ENCODE measurements at regions not wholly inside any gene's neighbourhood (a gene's known extent, or its start where the extent isn't known, plus 50 kb on each side); places are given as distances from the start of the nearest gene placed in this dataset.

DNA sequence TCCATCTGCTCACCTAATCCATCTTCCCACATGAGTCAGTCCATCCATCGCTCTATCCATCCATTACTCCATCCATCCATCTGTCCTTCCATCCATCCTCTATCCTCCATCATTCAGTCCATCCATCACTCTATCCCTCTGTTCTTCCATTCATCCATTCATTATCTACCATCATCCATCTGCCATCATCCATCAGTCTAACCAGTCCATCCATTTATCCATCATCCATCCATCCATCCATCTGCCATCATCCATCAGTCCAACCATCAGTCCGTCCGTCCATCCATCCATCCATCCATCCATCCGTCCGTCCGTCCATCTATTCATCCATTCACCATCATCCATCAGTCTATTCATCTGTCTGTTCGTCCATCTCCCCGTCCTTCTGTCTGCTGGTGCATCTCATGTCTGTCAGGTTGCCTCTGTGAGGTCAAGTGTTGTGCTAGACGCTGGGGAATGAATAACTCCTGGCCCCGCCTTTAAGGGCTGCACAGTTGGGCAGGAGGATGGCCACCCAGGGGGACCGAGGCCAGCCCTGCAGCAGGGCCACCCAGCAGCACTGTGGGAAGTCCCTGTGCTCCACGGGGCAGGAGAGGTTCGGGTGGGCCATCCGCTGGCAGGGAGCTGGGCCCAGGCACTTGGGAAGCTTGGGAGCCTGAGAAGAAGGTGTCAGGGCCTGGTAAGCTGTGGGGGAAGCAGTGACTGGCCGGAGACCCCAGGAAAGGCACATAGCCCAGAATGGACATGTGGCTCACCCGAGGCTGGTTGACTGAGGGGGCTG is 137.1 kb downstream of the CTTN start:
- DNase-seq (ENCODE audit: low spot score) = no peak

DNA sequence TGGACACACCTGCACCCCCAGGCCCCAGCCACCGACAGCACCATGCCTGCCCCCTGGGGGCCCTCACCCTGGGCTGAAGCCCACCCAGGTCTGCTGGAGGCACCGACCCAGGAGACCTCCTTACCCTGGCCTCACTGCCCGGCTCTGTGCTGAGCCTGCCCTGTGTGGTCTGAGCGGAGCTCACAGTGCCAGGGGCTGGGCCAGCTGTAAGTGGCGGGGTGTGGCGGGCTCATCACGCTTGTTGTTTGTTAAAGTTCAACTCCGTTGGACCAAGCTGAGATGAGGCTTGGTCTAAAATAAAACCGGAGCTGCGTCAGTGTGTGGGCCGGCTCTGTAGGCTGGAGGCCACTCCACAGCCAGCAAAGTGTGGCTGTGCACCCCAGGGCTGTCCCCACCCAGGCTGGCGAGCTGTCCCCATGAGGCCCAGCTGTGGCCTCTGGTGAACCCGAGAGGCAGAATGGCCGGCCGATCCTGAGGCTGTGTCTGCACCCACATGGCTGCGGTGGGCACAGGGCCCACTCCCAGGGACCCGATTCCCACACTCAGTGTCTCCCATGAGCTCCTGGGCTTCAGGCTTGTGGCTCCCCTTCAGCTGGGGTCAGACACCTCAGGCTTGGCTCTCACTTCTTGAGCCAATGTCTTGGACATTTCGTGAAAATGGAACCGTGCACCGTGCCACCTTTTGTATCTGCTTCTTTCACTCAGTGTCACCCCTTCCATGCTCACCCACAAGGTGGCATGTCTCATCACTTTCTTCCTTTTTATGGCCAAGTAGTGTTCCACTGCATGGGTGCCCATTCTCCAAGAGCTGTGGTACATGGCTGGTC is 137.9 kb downstream of the CTTN start:
- no peak for DNase-seq (ENCODE audit: low spot score)

DNA sequence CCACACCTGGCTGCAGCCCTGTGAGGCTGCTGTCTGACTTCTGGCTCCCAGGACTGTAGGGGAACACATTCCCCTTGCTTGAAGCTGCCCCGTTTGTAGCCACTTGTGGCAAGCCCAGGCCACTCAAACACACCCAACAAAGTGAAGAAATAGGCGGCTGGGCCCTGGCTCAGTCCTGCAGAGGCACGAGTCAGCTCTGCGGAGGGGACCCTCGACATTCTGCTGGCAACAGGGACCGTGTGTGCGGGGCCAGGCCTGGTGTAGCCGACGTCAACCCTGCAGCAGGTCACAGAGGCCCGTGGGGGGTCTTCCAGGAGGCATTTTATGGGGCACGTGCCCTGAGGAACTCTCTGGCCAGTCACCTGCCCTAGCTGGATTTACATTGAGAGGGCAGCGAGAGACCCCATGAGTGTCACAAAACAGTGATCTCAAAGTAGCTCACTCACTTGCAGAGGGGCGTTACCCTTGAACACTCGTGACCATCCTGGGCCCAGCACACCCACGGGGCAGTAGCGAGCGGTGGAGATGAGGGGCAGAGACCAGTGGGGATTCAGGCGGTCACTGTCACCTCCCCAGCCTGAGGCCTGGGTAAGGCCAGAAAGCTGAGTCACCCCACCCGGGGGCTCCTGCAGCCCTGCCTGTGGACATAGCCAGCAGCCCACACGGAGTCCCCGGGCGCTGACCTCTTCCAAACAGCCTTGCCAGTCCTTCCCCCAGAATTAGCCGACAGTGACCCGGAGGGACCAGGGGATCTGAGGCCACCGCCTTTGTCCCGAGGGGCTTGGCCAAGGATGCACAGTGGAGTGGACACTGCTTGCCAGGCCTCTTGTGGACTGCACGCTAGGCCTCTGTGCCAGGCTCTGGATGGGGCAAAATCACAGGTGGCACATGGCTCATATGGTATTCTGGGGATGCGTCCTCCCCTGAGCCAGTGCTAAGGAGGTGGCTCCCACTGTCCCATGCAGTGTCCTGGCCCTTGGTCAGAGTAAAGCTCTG is 139.5 kb downstream of the CTTN start:
- no peak for DNase-seq (ENCODE audit: low spot score)

DNA sequence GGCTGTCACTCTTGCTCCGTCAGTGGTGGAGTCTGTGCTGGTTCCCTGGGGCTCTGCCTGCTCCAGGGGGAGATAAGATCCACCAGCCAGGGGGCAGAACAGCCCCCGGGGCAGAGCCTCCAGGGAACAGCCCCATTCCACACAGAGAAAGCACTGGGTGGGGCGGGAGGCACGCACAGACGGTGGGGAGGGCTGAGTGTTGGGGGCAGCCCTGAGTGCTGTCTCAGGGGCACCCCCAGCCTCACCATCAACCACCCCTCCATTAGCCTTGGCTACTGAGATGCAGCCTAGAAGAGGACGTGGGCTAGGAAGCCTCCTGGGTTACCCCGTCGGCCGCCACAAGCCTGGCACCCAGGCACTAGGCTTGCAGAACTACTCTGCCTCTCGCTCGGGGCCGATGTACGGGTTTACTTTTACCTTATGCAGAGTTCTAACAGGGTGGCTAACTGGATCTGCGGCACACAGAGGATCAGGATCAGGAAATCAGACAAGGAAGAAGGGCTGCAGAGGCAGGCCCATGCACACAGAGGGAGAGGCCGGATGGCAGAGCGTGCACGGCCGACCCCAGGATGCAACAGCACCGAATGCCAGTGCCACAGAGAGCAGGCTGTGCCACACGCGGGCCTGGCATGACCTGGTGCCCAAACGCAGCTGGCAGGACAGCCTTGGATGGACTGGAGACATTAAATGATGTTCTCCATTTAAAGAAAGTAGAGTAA is 140.5 kb downstream of the CTTN start:
- DNase-seq (ENCODE audit: low spot score) = no peak

DNA sequence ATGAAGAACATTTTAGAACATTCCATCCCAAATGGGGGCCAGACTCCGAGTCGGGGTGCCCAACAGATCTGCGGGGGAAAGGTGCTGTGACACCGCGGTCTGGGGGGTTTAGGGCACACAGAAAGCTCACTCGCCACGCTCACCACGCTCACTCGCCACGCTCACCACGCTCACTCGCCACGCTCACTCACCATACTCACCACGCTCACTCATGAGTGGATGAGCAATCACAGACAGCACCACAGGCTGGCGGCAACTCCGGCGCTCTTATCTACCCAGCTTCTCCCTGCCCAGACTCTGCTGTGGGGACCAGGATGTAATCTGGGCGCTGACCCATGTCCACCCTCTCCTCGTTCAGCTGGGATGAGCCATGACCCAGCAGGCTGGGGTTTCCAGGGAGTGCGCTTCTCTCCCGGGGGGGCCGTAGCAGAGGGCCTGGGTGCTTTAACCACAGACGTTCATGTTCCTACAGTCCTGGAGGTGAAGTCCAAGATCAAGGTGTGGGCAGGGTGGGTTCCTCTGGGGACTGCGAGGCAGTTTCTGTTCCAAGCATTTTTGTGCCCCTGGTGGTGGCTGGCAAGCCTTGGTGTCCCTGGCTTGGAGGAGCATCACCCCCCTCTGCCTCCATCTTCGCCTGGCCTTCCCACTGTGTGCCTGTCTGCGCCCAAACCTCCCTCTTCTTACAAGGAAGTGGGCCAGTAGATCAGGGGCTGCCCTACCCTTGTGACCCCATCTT is 141.2 kb downstream of the CTTN start:
- no peak for DNase-seq (ENCODE audit: low spot score)

DNA sequence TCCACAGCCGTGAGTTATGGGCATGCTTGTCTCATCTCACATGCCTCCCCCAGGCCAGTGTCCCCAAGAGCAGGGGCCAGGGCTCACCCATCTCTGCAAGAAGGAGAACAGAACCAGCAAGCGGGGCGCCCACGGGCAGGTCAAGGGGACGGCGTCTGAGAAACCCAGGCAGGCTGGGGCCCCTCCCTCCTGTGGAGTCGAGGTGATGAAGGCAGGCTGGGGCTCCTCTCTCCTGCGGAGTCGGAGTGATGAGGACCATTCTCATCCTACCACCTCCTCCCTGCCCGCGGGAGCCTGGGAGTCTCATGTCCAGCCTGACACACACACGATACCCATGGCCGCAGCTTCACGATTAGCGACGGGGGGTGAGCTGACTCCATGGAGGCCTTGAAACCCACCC is 141.9 kb downstream of the CTTN start:
- no peak for DNase-seq (ENCODE audit: low spot score)

DNA sequence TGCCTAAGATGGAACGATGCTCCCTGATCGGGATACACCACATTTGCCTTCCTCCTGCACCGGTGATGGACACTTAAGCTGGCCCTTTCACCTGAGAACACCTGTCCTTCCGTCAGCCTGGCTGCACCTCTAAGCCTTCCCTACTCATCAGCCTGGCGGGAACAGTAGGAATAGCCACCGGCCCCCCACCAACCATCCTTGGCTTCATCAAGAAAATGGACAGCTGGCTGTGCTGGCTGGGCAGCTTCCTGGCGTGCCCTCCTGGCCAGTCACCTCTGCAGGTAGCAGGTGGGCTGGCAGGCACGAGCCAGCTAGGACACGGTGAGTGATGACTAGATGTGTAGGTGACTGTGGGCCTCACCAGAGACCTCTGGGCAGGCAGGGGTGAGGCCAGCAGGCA is 142.8 kb downstream of the CTTN start:
- no peak for DNase-seq (ENCODE audit: low spot score)

DNA sequence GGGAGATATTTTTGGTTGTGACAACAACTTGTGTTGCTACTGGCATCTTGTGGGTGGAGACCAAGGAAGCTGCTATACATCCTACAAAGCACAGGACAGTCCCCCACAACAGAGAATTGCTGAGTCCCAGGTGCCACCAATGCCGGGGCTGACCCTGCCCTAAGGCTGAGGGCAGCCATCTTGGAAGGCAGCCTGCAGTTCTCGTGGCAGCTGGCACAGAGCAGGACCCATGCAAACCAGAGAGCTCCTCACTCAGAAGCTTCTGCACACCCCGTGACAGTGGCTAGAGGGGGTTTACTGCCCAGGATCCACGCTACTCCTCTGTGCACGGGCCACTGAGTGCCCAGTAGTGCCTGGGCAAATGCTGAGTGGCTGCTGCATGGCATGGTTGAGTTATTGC is 143.4 kb downstream of the CTTN start:
- no peak for DNase-seq (ENCODE audit: low spot score)

DNA sequence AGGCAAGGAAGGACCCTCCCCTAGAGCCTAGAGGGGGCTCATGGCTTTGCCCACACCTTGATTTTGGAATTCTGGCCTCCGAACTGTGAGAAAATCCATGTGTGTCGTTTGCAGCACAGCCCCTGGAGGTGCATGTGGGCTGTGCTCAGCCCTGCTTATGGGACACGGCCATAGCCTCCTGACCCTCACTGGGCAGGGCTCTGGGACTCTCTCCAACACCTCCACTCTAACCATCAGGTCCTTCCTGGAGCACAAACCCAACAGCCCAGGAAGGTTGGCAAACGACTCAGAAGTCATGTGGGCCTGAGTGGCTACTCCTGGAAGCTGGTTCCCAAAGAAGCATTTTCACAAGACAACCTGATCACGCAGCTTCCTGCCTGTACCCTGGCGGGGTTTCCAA is 144.1 kb downstream of the CTTN start:
- DNase-seq (ENCODE audit: low spot score) = no peak

DNA sequence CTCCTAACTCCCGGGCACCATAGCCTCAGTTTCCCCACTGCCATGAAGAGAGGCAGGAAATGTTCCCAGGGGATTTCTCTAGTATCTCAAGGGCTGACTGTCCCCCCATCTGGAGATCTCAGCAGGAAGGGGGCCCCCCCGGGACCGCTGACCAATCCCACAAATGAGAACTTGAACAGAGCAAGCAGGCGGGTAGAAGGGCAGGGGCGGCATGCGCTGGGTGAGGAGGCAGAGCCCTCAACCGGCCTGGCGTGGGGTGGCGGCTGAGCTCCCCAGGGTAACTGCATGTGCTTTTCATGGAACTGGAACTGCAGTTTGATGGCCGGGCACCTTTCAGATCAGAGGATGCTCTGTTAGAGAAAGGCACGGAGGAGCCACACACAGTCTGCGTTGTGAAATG is 144.5 kb downstream of the CTTN start:
- DNase-seq (ENCODE audit: low spot score) = no peak

DNA sequence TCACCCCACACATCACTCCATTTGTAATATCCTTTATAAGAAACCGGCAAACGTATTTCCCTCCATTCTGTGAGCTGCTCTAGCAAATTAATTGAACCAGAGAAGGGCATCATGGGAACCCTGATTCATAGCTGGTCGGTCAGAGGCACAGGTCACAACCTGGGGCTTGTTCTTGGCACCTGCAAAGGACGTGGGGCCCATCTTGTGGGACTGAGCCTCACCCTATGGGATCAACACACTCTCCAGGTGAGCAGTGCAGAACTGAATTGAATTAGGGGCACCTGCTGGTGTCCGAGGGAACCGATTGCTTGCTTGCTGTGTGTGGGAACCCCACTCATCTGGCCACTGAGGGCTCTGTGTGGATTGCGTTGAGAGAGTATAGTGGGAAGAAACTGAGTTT is 145.3 kb downstream of the CTTN start:
- no peak for DNase-seq (ENCODE audit: low spot score)

DNA sequence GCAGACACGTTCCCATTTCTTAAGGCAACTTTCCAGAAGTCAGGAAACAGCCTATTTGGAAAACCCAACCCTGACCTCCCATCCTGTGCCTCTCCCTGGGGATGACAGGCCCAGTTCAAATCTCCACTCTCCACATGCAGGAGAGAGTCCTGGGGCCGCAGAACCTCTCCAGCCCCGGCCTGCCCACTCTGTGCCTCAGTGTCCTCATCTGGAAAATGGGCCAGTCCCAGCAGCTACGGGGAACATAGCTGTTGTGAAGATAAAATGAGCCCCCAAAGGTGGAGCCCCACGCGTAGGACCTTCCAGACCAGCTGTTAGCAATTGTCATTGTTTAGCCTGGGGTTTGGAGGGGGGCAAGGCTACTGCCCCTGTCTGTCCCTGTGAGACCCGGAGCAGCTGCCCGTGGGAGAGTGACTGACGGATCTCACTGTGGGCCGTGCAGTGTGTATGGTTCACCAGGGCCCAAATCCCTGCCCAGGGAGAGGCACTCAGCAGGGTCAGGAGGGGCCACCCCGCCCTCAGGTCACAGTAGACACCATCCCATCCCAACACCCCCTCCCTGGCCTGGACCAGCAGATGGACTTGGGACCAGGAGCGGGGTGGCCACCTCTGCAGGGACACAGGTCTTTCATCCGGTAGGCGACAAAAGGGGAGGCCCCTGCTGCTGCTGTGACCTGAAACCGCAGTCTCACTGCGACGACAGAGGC is 145.9 kb downstream of the CTTN start:
- no peak for DNase-seq (ENCODE audit: low spot score)

DNA sequence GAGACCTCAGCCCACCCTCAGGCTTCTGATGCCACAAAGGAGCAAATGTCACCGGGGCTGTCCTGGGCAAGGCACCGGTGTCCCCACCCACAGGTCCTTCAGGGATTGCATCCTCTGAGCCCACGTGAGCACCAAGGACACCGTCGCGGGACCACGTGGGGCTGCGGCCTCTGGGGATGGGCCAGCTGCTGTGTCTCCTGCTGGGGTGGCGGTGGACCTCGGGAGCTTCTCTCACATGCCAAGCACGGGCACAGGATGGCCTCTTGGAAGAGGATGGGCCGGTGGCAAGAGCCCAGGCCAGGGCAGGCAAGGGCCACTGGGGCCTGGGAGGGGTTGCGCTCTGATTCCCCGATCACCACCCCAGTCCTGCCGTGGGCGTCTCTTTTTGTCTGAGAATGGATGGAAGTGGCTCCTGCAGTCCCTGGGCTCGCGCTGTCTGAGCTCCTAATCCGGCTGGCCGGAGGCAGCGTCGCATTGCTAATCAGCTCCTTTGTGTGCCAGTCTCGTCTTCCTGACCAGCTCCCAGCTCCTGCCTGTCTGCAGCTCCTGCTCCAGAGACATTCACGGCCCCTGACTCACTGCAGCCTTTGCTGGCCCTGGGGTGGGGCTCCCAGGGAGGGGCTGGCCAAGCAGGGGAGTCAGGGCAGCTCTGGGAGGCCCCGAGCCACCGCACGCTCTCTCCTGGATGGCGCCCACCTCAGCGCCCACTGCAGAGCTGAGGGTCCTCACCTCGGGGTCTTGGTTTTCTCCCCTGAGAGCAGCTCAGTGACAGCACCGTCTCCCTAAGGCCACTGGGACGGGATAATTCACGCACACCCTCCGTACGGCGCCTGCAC is 146.7 kb downstream of the CTTN start:
- no peak for DNase-seq (ENCODE audit: low spot score)

DNA sequence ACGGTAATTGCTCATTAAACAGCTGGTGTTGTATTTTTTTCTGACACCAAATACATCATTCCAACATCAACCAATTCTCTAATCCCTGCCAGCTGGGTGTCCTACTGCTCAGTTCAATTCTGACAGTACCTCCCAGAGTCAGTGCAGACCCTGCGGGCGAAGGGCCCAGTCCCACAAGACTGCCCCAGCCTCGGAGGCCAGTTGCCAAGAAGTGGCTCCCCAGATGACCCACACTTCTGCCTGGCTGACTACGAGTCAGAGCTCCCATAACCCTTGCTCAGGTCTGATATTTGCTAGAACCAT is 147.2 kb downstream of the CTTN start:
- no peak for DNase-seq (ENCODE audit: low spot score)

DNA sequence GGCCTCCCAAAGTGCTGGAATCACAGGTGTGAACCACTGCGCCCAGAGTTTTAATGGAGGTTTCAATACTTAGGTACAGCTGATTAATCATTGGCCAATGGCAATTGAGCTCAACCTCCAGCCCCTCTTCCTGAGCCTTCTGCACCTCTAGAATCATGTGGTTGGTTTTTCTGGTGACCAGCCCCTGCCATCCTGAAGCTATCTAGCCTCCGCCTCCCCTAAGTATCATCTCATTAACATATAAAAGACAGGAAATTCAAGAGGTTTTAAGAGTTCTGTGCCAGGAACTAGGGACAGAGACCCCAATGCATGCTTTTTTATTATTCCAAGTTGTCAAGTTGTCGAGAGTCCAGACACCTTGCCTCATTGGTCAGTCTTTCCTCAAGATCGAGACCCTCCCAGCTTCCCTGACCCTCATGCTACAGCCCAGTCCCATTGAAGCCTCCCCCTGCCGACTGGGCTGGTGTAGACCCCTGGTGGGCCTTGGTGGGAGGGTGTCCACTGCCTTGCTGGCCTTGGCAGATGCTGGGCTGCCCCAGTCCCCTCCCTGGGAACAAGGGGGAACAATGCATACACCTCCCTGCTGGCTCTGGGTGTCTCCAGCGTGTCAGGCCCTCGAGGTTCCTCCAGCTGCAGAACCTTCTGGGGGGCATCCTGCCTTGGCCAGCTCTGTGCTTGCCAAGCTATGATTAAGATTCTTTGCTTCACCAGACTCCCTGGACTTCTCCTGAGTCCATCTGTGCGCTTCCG is 148.0 kb downstream of the CTTN start:
- no peak for DNase-seq (ENCODE audit: low spot score)

DNA sequence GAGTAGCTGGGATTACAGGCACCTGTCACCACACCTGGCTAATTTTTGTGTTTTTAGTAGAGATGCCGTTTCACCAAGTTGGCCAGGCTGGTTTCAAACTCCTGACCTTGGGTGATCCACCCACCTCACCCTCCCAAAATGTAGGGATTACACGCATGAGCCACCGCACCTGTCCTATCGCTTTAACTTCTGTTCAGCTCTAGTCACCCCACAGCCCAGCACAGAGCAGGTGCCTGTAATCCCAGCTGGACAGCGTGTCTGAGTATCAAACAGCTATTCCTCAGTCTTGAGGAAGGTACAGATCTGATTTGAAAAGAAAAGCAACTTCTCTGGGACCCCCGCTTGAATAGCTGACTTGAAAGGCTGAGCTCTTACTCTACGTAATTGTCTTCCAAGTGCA is 149.1 kb downstream of the CTTN start:
- no peak for DNase-seq (ENCODE audit: low spot score)

DNA sequence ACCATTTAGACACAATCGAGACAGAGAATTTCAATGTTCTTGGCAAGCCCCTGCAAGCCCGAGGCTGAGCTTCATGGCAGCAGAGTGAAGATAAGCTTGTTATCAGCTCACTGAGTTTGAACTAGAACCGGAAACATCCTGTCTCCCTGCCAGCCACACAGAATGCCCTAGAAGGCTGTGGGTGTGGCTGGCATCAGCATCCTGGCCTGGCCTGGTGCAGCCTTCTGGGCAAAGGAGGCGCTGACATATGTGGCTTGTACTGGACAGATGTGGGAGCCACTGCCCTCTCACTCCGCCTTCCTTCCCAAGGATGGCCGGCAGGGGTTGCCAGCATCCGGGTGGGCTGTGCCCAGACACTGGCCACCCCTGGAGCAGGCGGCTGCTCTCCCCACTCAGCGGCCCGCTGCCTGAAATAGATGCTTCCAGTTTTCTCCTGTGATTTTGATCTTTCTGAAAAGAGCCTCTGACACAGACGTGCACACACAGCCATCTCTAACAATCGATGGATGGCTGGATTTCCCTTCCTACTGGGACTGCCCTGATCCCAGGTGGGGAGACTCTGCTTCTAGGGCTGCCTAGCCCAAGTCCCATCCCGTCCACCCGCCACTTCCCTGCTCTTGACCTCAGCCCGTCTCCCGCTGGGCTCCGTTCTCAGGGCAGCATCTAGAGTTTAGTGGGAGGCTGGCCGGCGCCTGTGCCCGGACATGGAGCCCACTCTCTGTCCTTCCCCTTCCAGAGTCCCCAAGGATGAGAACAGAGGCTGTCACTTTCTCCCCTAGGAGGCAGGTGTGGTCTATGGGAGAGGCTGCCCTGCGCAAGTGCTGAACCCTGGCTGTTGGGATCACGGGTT is 149.7 kb downstream of the CTTN start:
- no peak for DNase-seq (ENCODE audit: low spot score)

DNA sequence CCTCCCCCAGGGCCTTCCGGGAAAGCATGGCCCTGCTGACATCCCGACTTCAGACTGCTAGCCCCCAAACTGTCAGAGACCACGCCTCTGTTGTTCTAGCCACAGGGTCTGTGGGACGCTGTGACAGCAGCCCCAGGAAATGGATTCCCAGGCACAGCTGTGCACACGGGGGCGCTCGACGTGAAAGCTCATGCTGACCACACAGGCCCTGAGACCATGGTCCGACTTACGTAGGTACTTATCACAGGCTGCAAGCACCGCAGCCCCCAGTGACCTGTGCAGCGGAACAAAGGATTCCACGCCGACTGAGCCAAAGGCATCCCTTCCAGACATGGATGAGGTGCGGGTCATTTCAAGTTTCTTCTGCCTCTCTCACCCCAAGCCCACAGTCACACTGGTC is 150.6 kb downstream of the CTTN start:
- DNase-seq (ENCODE audit: low spot score) = no peak

All from HuH-7.5 (cell line).